Mesothelial cell of epicardium (in vitro differentiated cells): ENCODE measurements at regions not wholly inside any gene's neighbourhood (a gene's known extent, or its start where the extent isn't known, plus 50 kb on each side); places are given as distances from the start of the nearest gene placed in this dataset.
A peak's percentile ranks its signal among the peaks of the same experiment; 100 is the strongest.
"Not testable (repeated sequence)": the region's sequence is repeated elsewhere in the genome, so short reads cannot be mapped to it uniquely, and the experiment has no call there.

Experiments used
- DNase-seq, 2 experiments: peaks; one replicate each; pipeline ENCODE4 v3.0.0; 2021; ENCODE audit warnings: low spot score in 2 of 2; ENCODE audit not compliant: unreplicated experiment in 2 of 2
- H3K27ac Mint-ChIP-seq: 2 replicates; pipeline ENCODE4 v1.8.0; 2021; ENCODE audit warnings: mixed read lengths
- H3K27me3 Mint-ChIP-seq: 2 replicates; pipeline ENCODE4 v1.8.0; 2021; ENCODE audit warnings: low read depth, mixed read lengths
- H3K36me3 Mint-ChIP-seq: 2 replicates; pipeline ENCODE4 v1.8.0; 2021; ENCODE audit warnings: mixed read lengths
- H3K4me1 Mint-ChIP-seq: 2 replicates; pipeline ENCODE4 v1.8.0; 2021; ENCODE audit warnings: mixed read lengths
- H3K4me3 Mint-ChIP-seq: 2 replicates; pipeline ENCODE4 v1.8.0; 2021; ENCODE audit warnings: mild to moderate bottlenecking, moderate library complexity, mixed read lengths
- H3K9me3 Mint-ChIP-seq: 2 replicates; pipeline ENCODE4 v1.8.0; 2021; ENCODE audit warnings: mixed read lengths
- TF ChIP-seq, protein P1 (sequence below): fragments of 200-600 bp; sonication (generic); IDR thresholded peaks from one replicate; pipeline ENCODE4 v1.5.0; 2021; ENCODE audit warnings: antibody characterized with exemption; ENCODE audit not compliant: unreplicated experiment

- H3K4me1 Mint-ChIP-seq: no peaks in the 10 kb centered on the region
- no peak for DNase-seq
- no peaks in the 10 kb centered on the region for H3K36me3 Mint-ChIP-seq
- peaks cover 4% of the 10 kb centered on the region for H3K27me3 Mint-ChIP-seq
- no peak overlapping the region for H3K27ac Mint-ChIP-seq
- H3K4me3 Mint-ChIP-seq: no peak overlapping the region
- H3K9me3 Mint-ChIP-seq: no peaks in the 10 kb centered on the region
- TF ChIP-seq, protein P1, sequence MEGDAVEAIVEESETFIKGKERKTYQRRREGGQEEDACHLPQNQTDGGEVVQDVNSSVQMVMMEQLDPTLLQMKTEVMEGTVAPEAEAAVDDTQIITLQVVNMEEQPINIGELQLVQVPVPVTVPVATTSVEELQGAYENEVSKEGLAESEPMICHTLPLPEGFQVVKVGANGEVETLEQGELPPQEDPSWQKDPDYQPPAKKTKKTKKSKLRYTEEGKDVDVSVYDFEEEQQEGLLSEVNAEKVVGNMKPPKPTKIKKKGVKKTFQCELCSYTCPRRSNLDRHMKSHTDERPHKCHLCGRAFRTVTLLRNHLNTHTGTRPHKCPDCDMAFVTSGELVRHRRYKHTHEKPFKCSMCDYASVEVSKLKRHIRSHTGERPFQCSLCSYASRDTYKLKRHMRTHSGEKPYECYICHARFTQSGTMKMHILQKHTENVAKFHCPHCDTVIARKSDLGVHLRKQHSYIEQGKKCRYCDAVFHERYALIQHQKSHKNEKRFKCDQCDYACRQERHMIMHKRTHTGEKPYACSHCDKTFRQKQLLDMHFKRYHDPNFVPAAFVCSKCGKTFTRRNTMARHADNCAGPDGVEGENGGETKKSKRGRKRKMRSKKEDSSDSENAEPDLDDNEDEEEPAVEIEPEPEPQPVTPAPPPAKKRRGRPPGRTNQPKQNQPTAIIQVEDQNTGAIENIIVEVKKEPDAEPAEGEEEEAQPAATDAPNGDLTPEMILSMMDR: no peak
Measured at GRCh38 chr15:31202953-31203352, 101.4 kb upstream of the TRPM1 start.

DNA sequence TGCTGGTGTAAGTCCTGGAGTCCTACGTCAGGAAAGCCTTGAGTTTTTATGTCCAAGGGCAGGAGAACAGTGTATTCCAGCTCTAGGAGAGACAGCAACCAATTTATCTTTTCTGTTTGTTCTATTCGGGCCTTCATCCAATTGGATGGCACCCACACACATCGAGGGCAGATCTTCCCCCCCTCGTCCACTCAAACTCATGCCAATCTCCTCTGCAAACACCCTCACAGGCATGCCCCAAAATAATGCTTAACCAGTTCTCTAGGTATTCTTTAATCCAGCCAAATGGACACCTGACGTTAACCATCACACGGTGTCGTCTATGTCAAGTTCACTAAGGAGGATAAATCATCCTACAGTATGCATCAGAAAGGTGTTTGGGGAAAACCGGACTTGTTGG, 102.5 kb upstream of the TRPM1 start:
- no peak overlapping the region for H3K27ac Mint-ChIP-seq
- H3K4me3 Mint-ChIP-seq: no peak overlapping the region
- no peaks in the 10 kb centered on the region for H3K4me1 Mint-ChIP-seq
- no peaks in the 10 kb centered on the region for H3K27me3 Mint-ChIP-seq
- H3K36me3 Mint-ChIP-seq: no peaks in the 10 kb centered on the region
- no peak for DNase-seq
- H3K9me3 Mint-ChIP-seq: no peaks in the 10 kb centered on the region
- TF ChIP-seq, protein P1: no peak

GRCh38 chr15:31206386-31207181, 105.1 kb upstream of the TRPM1 start:
- H3K36me3 Mint-ChIP-seq: no peaks in the 10 kb centered on the region
- H3K27ac Mint-ChIP-seq: no peak overlapping the region
- peak in 1 of 2 experiments; percentile 17 for DNase-seq
- H3K9me3 Mint-ChIP-seq: no peaks in the 10 kb centered on the region
- no peak overlapping the region for H3K4me3 Mint-ChIP-seq
- TF ChIP-seq, protein P1: no peak
- H3K27me3 Mint-ChIP-seq: no peaks in the 10 kb centered on the region
- peaks cover 1% of the 10 kb centered on the region for H3K4me1 Mint-ChIP-seq

DNA sequence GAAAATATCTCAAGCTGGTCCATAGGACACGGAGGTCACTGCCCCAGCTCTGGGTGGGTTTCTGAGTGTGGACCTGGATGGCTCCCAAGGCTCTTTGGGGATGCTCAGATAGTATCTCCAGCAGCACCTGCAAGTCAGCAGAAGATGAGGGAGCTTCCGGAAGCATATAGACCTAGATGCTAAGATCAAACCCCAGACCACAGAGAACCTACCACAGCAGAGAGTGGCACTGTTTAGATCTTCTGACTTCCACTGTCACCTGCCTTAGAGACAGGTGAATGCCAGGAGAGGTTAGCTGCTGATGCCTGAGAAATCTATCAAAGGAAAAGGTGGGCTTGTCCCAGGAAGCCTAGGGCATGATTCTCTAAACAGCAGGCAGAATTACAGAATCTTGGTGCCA, 105.7 kb upstream of the TRPM1 start:
- TF ChIP-seq, protein P1: no peak
- DNase-seq: peak in 1 of 2 experiments; percentile 3
- Mint-ChIP-seq H3K4me1 (peaks cover 8% of the 10 kb centered on the region), H3K27ac (no peak overlapping the region), H3K4me3 (no peak overlapping the region), H3K9me3 (no peaks in the 10 kb centered on the region), H3K27me3 (no peaks in the 10 kb centered on the region), H3K36me3 (no peaks in the 10 kb centered on the region)

DNA sequence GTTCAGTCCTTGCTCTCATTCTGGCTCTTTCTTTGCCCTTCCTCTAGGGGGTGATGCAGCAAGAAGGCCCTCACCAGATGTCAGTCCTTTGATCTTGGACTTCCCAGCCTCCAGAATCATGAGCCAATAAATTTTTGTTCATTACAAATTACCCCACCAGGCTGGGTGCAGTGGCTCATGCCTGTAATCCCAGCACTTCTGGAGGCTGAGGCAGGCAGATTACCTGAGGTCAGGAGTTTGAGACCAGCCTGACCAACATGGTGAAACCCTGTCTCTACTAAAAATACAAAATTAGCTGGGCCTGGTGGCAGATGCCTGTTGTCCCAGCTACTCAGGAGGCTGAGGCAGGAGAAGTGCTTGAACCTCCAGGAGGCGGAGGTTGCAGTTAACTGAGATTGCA, 106.3 kb upstream of the TRPM1 start:
- DNase-seq, H3K9me3 Mint-ChIP-seq, H3K27ac Mint-ChIP-seq, H3K27me3 Mint-ChIP-seq, H3K36me3 Mint-ChIP-seq, H3K4me3 Mint-ChIP-seq: not testable (repeated sequence)
- H3K4me1 Mint-ChIP-seq: peaks cover 14% of the 10 kb centered on the region

DNA sequence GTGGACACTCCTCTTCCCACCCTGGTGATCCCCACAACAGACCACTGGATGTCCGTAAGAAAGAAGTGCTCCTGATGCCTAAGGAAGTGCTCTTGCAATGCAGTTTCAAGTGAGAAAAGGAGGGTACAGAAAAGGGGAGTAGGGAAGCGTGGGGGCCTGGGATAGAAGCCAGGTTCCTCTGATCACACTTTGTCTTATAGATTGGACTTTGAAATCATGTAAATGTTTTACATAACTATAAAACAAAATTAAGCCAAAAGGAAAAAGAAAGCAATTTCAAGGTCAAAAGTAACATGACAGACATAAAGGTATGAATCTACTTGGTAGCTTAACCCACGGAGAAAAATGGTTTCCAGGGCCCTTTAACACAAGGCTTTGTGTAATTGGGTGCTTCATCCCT, 107.3 kb upstream of the TRPM1 start:
- H3K9me3 Mint-ChIP-seq: no peaks in the 10 kb centered on the region
- H3K27me3 Mint-ChIP-seq: no peaks in the 10 kb centered on the region
- H3K27ac Mint-ChIP-seq: no peak overlapping the region
- TF ChIP-seq, protein P1: no peak
- no peaks in the 10 kb centered on the region for H3K36me3 Mint-ChIP-seq
- DNase-seq: no peak
- H3K4me3 Mint-ChIP-seq: no peak overlapping the region
- peaks cover 18% of the 10 kb centered on the region for H3K4me1 Mint-ChIP-seq
